Gastrocnemius medialis (tissue), 4 donors: ENCODE measurements at regions not wholly inside any gene's neighbourhood (a gene's known extent, or its start where the extent isn't known, plus 50 kb on each side); places are given as distances from the start of the nearest gene placed in this dataset.

Experiments used
- ATAC-seq, 2 donors: fragments of 150-250 bp; one replicate each; pipeline ENCODE4 v1.9.1; 2016
- DNase-seq, 2 donors: peaks; one replicate each; pipeline ENCODE4 v3.0.0-alpha.2; 2019
- H3K27ac ChIP-seq, 4 donors: fragments of 200-600 bp; sonication (generic); 1 replicate in 1 of 4; 2 replicates in 3 of 4; pipeline ENCODE4 v1.5.1; 2016 to 2018; ENCODE audit warnings: mild to moderate bottlenecking in 2 of 4, moderate library complexity in 1 of 4
- H3K27me3 ChIP-seq, 3 donors: fragments of 200-600 bp; sonication (generic) in 2 of 3; 1 replicate in 1 of 3; 2 replicates in 2 of 3; pipeline versions ENCODE4 v1.5.1 to v1.6.0; 2016 to 2019; ENCODE audit warnings: mild to moderate bottlenecking in 1 of 3, moderate library complexity in 1 of 3
- H3K36me3 ChIP-seq, 2 donors: fragments of 200-600 bp; sonication (generic) in 1 of 2; one replicate each; pipeline ENCODE4 v1.5.1; 2017 to 2018
- H3K4me1 ChIP-seq, 2 donors: fragments of 200-600 bp; sonication (generic) in 1 of 2; one replicate each; pipeline ENCODE4 v1.5.1; 2016 to 2017; ENCODE audit warnings: mild to moderate bottlenecking in 2 of 2
- H3K4me3 ChIP-seq, 4 donors: fragments of 200-600 bp; sonication (generic) in 3 of 4; 1 replicate in 1 of 4; 2 replicates in 3 of 4; pipeline ENCODE4 v1.5.1; 2016 to 2019; ENCODE audit warnings: mild to moderate bottlenecking in 2 of 4
- H3K9me3 ChIP-seq, 3 donors: fragments of 200-600 bp; sonication (generic) in 2 of 3; 1 replicate in 1 of 3; 2 replicates in 2 of 3; pipeline ENCODE4 v1.5.1; 2016 to 2019
- CTCF ChIP-seq, 5 experiments: fragments of 450-650 bp in 3 of 5; fragments of 200-600 bp in 2 of 5; sonication (generic) in 2 of 5; IDR thresholded peaks in 4 of 5; conservative IDR thresholded peaks in 1 of 5; 1 replicate in 4 of 5; 2 replicates in 1 of 5; pipeline ENCODE4 v1.5.1; 2016 to 2019; ENCODE audit warnings: antibody characterized with exemption in 5 of 5, mild to moderate bottlenecking in 3 of 5, moderate library complexity in 3 of 5
- POLR2A ChIP-seq, 2 donors: fragments of 450-650 bp; IDR thresholded peaks; one replicate each; pipeline ENCODE4 v1.6.1; 2017; ENCODE audit warnings: antibody characterized with exemption in 2 of 2, mild to moderate bottlenecking in 2 of 2, moderate library complexity in 2 of 2
- in situ Hi-C, 4 donors: fragments of 200-750 bp; cut with MboI; loops; one replicate each; pipeline versions ENCODE4 v1.15.0 to v1.8.0; 2017; ENCODE audit warnings: low sequenced_read_pairs in 4 of 4
- intact Hi-C: fragments of 100-400 bp; cut with DNase I; formaldehyde crosslinking; loops from one replicate; pipeline ENCODE4 v1.15.1; 2023; ENCODE audit warnings: low total_unique reads

DNA sequence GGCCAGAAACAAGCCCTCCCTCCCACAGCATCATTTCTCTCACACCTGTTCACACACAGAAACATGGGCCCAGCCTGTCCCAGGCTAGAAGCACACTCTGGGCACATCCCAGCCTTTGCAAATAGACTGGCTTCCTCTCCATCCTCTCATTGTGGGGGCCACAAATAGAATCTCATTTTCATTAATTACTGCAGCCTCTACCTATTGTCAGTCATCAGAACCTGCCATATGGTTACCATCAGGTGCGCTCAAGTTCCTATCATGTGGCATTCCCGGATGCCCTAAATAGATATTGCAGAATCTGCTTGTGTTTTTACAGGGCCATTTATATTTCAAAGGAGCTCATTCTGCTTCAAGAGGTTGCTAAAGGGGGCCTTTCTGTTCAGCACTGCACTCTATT is 460.7 kb downstream of the BCL11A start:
- H3K27me3 ChIP-seq: no peaks in the 10 kb centered on the region
- intact Hi-C loops: no loop called here
- no peak for DNase-seq
- H3K36me3 ChIP-seq: no peaks in the 10 kb centered on the region
- no peak for ATAC-seq
- H3K4me1 ChIP-seq: peaks cover 6 to 21% of the 10 kb centered on the region in 2 donors
- no peak overlapping the region for H3K27ac ChIP-seq
- in situ Hi-C loops: no loop called here
- no peak overlapping the region for H3K4me3 ChIP-seq
- TF ChIP-seq CTCF (IDR thresholded peaks at IDR 0.05 in 4 of 5, conservative IDR thresholded peaks at IDR 0.05 in 1 of 5) (no peak), POLR2A (IDR thresholded peaks at IDR 0.05) (no peak)
- no peaks in the 10 kb centered on the region for H3K9me3 ChIP-seq

GRCh38 chr2:60091894-60092293 is 461.6 kb downstream of the BCL11A start:
- Histone ChIP-seq H3K4me1 (peaks cover 6 to 15% of the 10 kb centered on the region in 2 donors), H3K9me3 (no peaks in the 10 kb centered on the region), H3K27me3 (no peaks in the 10 kb centered on the region), H3K27ac (no peak overlapping the region), H3K36me3 (no peaks in the 10 kb centered on the region), H3K4me3 (no peak overlapping the region)
- DNase-seq (no peak), ATAC-seq (no peak)
- in situ Hi-C loops: no loop called here
- TF ChIP-seq CTCF (IDR thresholded peaks at IDR 0.05 in 4 of 5, conservative IDR thresholded peaks at IDR 0.05 in 1 of 5): no peak
- no peak for TF ChIP-seq POLR2A (IDR thresholded peaks at IDR 0.05)
- intact Hi-C loops: no loop called here

DNA sequence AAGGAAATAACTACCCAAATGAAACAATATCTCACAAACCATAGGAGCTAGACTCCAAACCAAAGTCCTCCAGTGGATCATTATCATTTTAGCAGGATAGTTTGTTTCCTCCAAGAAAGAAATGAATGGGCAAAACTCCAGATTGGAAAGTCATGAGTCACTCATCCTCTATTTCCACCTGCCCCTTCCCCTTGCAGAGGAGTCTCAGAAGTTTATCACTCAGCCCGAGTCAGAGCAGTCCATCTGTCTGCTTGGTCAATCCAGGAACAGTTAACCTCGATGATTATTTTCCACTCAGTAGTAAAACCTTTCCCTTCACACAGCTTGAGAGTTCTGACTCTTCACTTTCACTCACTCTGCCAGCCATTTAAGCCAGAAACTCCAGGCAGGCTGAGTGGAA is 462.2 kb downstream of the BCL11A start:
- intact Hi-C loops (no loop called here), in situ Hi-C loops (no loop called here)
- TF ChIP-seq CTCF (IDR thresholded peaks at IDR 0.05 in 4 of 5, conservative IDR thresholded peaks at IDR 0.05 in 1 of 5) (no peak), POLR2A (IDR thresholded peaks at IDR 0.05) (no peak)
- Histone ChIP-seq H3K36me3 (no peaks in the 10 kb centered on the region), H3K4me1 (peaks cover 6 to 13% of the 10 kb centered on the region in 2 donors), H3K27me3 (no peaks in the 10 kb centered on the region), H3K9me3 (no peaks in the 10 kb centered on the region), H3K27ac (no peak overlapping the region), H3K4me3 (no peak overlapping the region)
- ATAC-seq: no peak
- no peak for DNase-seq

DNA sequence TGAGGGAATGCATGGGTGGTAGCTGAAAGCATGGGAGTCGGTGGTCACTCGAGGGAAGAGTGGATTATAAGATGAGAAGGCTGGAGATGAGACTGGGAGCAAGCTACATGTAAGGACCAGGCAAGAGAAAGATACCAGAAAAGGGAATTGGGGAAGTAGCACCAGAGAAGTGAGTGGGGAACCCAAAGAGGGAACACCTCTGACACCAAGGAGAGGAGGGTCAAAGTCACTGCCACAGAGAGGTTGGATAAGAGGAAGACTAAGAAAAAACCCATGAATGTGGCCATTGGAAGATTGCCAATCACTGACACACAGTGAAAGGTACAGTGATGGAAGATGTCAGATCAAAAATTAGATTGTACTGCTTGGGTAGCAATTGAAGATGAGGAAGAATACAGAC is 473.9 kb downstream of the BCL11A start:
- DNase-seq (no peak), ATAC-seq (no peak)
- no peaks in the 10 kb centered on the region for H3K4me1 ChIP-seq
- no peak overlapping the region for H3K4me3 ChIP-seq
- in situ Hi-C loops (no loop called here), intact Hi-C loops (no loop called here)
- H3K9me3 ChIP-seq: no peaks in the 10 kb centered on the region
- no peak overlapping the region for H3K27ac ChIP-seq
- TF ChIP-seq POLR2A (IDR thresholded peaks at IDR 0.05): no peak
- TF ChIP-seq CTCF (IDR thresholded peaks at IDR 0.05 in 4 of 5, conservative IDR thresholded peaks at IDR 0.05 in 1 of 5): no peak
- no peaks in the 10 kb centered on the region for H3K27me3 ChIP-seq
- no peaks in the 10 kb centered on the region for H3K36me3 ChIP-seq

- no peak for DNase-seq
- H3K27me3 ChIP-seq: peaks cover 0 to 5% (median 0%) of the 10 kb centered on the region in 3 donors
- in situ Hi-C loops: no loop called here
- no peak overlapping the region for H3K27ac ChIP-seq
- ATAC-seq: no peak
- no peak overlapping the region for H3K4me3 ChIP-seq
- no peaks in the 10 kb centered on the region for H3K4me1 ChIP-seq
- no peaks in the 10 kb centered on the region for H3K36me3 ChIP-seq
- intact Hi-C loops: no loop called here
- TF ChIP-seq CTCF (IDR thresholded peaks at IDR 0.05 in 4 of 5, conservative IDR thresholded peaks at IDR 0.05 in 1 of 5): no peak
- no peak for TF ChIP-seq POLR2A (IDR thresholded peaks at IDR 0.05)
- no peaks in the 10 kb centered on the region for H3K9me3 ChIP-seq
Observed at GRCh38 chr2:60075048-60075447, 478.4 kb downstream of the BCL11A start.
